ENCODE measurements at regions not wholly inside any gene's neighbourhood (a gene's known extent, or its start where the extent isn't known, plus 50 kb on each side); places are given as distances from the start of the nearest gene placed in this dataset.

- 95 to 100% methylated on average over 2 of the region's 2 CpGs for WGBS, 2 experiments (ENCODE audit: insufficient coverage in 1 of 2, insufficient read length in 1 of 2)
- Histone ChIP-seq H3K4me1 (ENCODE audit: control insufficient read depth, insufficient read depth, low read length) (no peaks in the 10 kb centered on the region), H3K4me3 (ENCODE audit: low read length) (no peak overlapping the region), H3K9ac (ENCODE audit: extremely low read depth, low read length, poor library complexity, severe bottlenecking) (no peak overlapping the region), H3K27ac (ENCODE audit: low read depth, low read length) (no peak overlapping the region), H3K27me3 (ENCODE audit: control insufficient read depth, insufficient read depth, low read length, poor library complexity, severe bottlenecking) (peaks cover 42% of the 10 kb centered on the region), H3K9me3 (ENCODE audit: control insufficient read depth, low read length) (no peaks in the 10 kb centered on the region), H3K36me3 (ENCODE audit: control insufficient read depth, insufficient read depth, low read length) (no peaks in the 10 kb centered on the region)
- H3K36me3 Mint-ChIP-seq (ENCODE audit: low read depth): no peaks in the 10 kb centered on the region
- no peaks in the 10 kb centered on the region for H3K9me3 Mint-ChIP-seq
- DNase-seq: no peak
- TF ChIP-seq, protein P1, sequence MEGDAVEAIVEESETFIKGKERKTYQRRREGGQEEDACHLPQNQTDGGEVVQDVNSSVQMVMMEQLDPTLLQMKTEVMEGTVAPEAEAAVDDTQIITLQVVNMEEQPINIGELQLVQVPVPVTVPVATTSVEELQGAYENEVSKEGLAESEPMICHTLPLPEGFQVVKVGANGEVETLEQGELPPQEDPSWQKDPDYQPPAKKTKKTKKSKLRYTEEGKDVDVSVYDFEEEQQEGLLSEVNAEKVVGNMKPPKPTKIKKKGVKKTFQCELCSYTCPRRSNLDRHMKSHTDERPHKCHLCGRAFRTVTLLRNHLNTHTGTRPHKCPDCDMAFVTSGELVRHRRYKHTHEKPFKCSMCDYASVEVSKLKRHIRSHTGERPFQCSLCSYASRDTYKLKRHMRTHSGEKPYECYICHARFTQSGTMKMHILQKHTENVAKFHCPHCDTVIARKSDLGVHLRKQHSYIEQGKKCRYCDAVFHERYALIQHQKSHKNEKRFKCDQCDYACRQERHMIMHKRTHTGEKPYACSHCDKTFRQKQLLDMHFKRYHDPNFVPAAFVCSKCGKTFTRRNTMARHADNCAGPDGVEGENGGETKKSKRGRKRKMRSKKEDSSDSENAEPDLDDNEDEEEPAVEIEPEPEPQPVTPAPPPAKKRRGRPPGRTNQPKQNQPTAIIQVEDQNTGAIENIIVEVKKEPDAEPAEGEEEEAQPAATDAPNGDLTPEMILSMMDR (conservative IDR thresholded peaks at IDR 0.05): no peak
- peaks cover 41% of the 10 kb centered on the region for H3K27me3 Mint-ChIP-seq (ENCODE audit: insufficient read depth)
- H3K27ac Mint-ChIP-seq: no peak overlapping the region
- H3K4me1 Mint-ChIP-seq: no peaks in the 10 kb centered on the region
- no peak overlapping the region for H3K4me3 Mint-ChIP-seq
These were observed 227.2 kb downstream of the NSG2 start for GRCh38 chr5:174272671-174273070.

DNA sequence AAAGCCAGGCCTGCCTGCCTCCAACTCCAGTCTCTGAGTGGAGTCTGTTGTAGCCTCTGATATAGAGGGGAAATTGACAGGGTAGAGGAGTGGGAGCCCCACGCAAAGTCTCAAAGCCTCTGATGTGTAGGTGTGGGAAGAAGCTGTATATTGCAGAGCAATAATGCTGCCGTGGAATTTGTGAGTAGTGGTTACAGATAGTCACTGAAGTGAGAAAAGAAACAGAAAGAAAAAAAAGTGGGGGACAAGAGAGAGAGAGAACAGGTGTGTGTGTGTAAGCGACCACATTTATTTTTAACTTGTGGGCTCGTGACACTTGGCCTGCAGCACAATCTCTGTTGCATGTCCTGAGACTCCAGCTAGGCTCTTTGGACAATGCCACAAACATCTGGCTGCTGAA lies 227.8 kb downstream of the NSG2 start:
- H3K27ac Mint-ChIP-seq: no peak overlapping the region
- Histone ChIP-seq H3K9ac (ENCODE audit: extremely low read depth, low read length, poor library complexity, severe bottlenecking) (no peak overlapping the region), H3K4me1 (ENCODE audit: control insufficient read depth, insufficient read depth, low read length) (no peaks in the 10 kb centered on the region), H3K9me3 (ENCODE audit: control insufficient read depth, low read length) (peaks cover 6% of the 10 kb centered on the region), H3K27me3 (ENCODE audit: control insufficient read depth, insufficient read depth, low read length, poor library complexity, severe bottlenecking) (peaks cover 42% of the 10 kb centered on the region), H3K4me3 (ENCODE audit: low read length) (no peak overlapping the region), H3K27ac (ENCODE audit: low read depth, low read length) (no peak overlapping the region), H3K36me3 (ENCODE audit: control insufficient read depth, insufficient read depth, low read length) (no peaks in the 10 kb centered on the region)
- TF ChIP-seq, protein P1 (conservative IDR thresholded peaks at IDR 0.05): no peak
- H3K27me3 Mint-ChIP-seq (ENCODE audit: insufficient read depth): peaks cover 41% of the 10 kb centered on the region
- no peaks in the 10 kb centered on the region for H3K9me3 Mint-ChIP-seq
- H3K4me3 Mint-ChIP-seq: no peak overlapping the region
- 92 to 100% methylated on average over 4 of the region's 4 CpGs for WGBS, 2 experiments (ENCODE audit: insufficient coverage in 1 of 2, insufficient read length in 1 of 2)
- no peak for DNase-seq
- no peaks in the 10 kb centered on the region for H3K4me1 Mint-ChIP-seq
- no peaks in the 10 kb centered on the region for H3K36me3 Mint-ChIP-seq (ENCODE audit: low read depth)

DNA sequence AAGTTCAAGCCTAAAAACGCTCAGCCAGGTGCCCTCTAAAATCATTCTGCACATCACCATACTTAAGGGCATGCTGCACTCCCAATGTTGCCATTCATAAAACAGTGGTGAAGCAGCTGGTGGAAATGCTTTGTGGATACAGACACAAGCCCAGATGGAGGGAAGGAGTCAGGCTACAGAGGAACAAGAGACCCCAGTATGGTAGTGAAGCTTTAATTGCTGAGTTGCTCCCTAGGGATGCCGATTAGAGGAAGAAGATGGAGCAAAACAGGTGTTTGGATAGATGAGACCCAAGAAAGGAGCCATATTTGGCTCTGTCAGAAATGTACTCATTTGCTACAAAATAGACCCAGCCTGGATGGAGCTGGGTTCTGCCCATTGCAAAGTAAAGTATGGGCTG lies 230.5 kb downstream of the NSG2 start:
- Mint-ChIP-seq H3K27ac (no peak overlapping the region), H3K9me3 (no peaks in the 10 kb centered on the region), H3K4me3 (no peak overlapping the region), H3K27me3 (ENCODE audit: insufficient read depth) (peaks cover 45% of the 10 kb centered on the region), H3K4me1 (no peaks in the 10 kb centered on the region), H3K36me3 (ENCODE audit: low read depth) (no peaks in the 10 kb centered on the region)
- Histone ChIP-seq H3K36me3 (ENCODE audit: control insufficient read depth, insufficient read depth, low read length) (no peaks in the 10 kb centered on the region), H3K4me3 (ENCODE audit: low read length) (no peak overlapping the region), H3K9me3 (ENCODE audit: control insufficient read depth, low read length) (peaks cover 11% of the 10 kb centered on the region), H3K4me1 (ENCODE audit: control insufficient read depth, insufficient read depth, low read length) (no peaks in the 10 kb centered on the region), H3K27ac (ENCODE audit: low read depth, low read length) (no peak overlapping the region), H3K27me3 (ENCODE audit: control insufficient read depth, insufficient read depth, low read length, poor library complexity, severe bottlenecking) (peaks cover 41% of the 10 kb centered on the region), H3K9ac (ENCODE audit: extremely low read depth, low read length, poor library complexity, severe bottlenecking) (no peak overlapping the region)
- no peak for DNase-seq
- TF ChIP-seq, protein P1 (conservative IDR thresholded peaks at IDR 0.05): no peak
- WGBS, 2 experiments (ENCODE audit: insufficient coverage in 1 of 2, insufficient read length in 1 of 2): 87 to 100% methylated on average over 2 of the region's 2 CpGs

Measured in endodermal cell (in vitro differentiated cells).